ENCODE measurements at regions not wholly inside any gene's neighbourhood (a gene's known extent, or its start where the extent isn't known, plus 50 kb on each side); places are given as distances from the start of the nearest gene placed in this dataset.

DNA sequence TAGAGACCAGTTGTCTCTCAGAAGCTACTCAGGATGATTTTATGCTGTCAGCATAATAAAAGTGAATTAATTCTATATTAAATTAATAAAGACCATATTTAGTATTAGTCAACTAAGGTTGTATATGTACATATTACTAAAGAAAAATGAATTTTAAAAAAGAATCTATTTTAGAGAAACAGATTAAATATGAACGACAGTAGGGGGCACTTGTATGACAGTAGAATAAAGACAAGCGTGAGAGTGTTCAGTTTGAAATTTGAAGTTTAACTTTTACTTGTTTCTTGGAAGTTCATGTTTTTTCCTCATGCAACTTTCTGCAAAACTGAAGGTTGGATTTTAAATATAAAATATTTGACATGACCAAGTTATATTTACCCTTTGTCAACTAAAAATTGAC, 67.9 kb upstream of the MACF1 start:
- no peak for DNase-seq (ENCODE audit: low read depth)

- DNase-seq (ENCODE audit: low read depth): no peak
Measured at GRCh38 chr1:39139723-39140360, 64.7 kb upstream of the MACF1 start.

GRCh38 chr1:39141925-39142324, 62.6 kb upstream of the MACF1 start:
- no peak for DNase-seq (ENCODE audit: low read depth)

GRCh38 chr1:39142401-39143060, 62.0 kb upstream of the MACF1 start:
- DNase-seq (ENCODE audit: low read depth): no peak

GRCh38 chr1:39144924-39145323, 59.6 kb upstream of the MACF1 start:
- no peak for DNase-seq (ENCODE audit: low read depth)

DNA sequence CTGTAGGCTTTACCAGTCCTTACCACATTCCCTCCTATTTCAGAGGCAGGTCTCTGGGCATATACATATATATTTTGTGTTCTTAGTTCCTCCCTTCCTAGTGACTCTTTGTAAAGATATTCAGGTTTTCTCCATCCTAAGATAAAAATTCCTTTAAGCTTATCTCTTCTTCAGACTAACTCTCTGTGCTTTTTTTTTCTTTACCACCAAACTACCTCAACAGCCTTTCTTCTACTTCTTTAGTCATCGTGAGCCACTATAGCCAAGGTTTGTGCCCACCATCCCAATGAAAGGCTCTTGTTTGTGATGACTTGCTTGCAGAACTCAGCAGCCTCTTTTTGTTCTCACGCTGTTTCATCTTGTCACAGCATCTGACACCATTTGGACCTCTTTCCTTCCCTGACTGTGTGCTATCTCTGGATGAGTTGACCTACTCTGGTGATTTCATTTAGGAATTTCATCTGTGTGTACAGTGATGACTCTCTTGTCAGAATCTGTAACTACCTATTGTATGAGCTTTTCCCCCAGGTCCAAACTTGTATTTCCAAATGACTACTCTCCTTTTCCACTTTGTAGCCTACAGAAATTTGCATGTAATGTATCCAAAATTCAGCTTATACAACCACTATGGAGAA, 59.0 kb upstream of the MACF1 start:
- no peak for DNase-seq (ENCODE audit: low read depth)

- no peak for DNase-seq (ENCODE audit: low read depth)
Measured at GRCh38 chr1:39146681-39147080, 57.8 kb upstream of the MACF1 start.

- DNase-seq (ENCODE audit: low read depth): no peak
Measured at GRCh38 chr1:39147099-39148025, 57.1 kb upstream of the MACF1 start.

- no peak for DNase-seq (ENCODE audit: low read depth)
Measured at GRCh38 chr1:39148942-39149341, 55.6 kb upstream of the MACF1 start.

DNA sequence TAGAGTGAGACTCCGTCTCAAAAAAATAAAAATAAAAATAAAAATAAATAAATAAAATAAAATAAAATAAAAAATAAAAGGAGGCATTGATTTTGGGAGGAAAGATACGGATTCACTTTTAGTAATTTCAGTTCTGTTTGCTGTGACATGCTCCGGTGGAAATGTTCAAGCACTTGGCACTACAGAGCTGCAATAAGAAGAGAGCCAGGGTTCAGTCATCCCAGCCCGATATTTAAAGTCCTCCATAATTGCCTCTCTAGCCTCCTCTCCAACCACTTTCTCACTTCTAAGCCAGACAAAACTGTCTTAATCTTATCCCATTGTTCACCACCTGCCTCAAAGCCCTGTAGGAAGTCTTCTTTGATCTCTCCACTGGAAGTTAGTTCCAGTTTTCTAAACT, 55.0 kb upstream of the MACF1 start:
- DNase-seq (ENCODE audit: low read depth): no peak

DNA sequence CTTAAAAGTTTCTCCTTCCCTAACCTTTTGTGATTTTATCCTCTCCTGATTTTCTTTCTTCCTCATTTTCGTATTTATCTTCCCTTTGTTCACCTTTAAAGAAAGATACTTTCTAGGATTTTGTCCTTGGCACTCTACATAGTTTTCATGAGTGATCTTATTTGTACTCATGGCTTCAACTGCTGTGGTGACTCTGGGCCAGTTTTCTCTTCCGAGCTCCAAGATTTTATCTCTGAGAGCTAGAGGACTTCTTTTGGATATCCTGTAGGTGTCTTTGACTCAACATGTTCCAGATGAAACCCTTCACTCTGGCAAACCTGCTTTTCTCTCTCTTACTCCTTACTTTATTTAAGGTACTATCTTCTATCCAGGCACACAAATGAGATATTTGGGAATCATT, 53.7 kb upstream of the MACF1 start:
- DNase-seq (ENCODE audit: low read depth): no peak

- DNase-seq (ENCODE audit: low read depth): no peak
Measured at GRCh38 chr1:39151267-39151666, 53.2 kb upstream of the MACF1 start.

GRCh38 chr1:39152923-39153322, 51.6 kb upstream of the MACF1 start:
- no peak for DNase-seq (ENCODE audit: low read depth)

GRCh38 chr1:39153684-39154083, 50.8 kb upstream of the MACF1 start:
- no peak for DNase-seq (ENCODE audit: low read depth)

GRCh38 chr1:39154553-39155421, 49.7 kb upstream of the MACF1 start:
- DNase-seq (ENCODE audit: low read depth): peak; percentile 79

Measured in GM04504 (cell line).